GM12878 (cell line): ENCODE measurements at regions not wholly inside any gene's neighbourhood (a gene's known extent, or its start where the extent isn't known, plus 50 kb on each side); places are given as distances from the start of the nearest gene placed in this dataset.

ENCODE experiments used
- ATAC-seq: fragments of 200-7000 bp; cut with Tn5 transposase; 3 replicates; pipeline ENCODE4 v1.9.1; 2020; ENCODE audit warnings: mild to moderate bottlenecking, moderate library complexity
- BruUV-seq: library from RNA; stranded (reverse); fragments of 400-500 nt; replicated peaks from 2 replicates; lab custom pipeline; 2021; lab: Mats Ljungman, UMichigan
- CTCF ChIA-PET: fragments of 300-600 bp; sonication (Branson Sonifier 250); formaldehyde crosslinking; extraction: SDS; loops from one replicate; lab custom pipeline; 2021; ENCODE audit warnings: inconsistent platforms; lab: Yijun Ruan, JAX
- POLR2A ChIA-PET: fragments of 350-600 bp; formaldehyde crosslinking; extraction: SDS; loops from one replicate; lab custom pipeline; 2021; ENCODE audit warnings: inconsistent platforms; lab: Charles Lee
- RAD21 ChIA-PET: fragments of 300-600 bp; sonication (Branson Sonifier 250); formaldehyde crosslinking; loops from one replicate; lab custom pipeline; 2023; ENCODE audit warnings: antibody characterized with exemption; ENCODE audit not compliant: unreplicated experiment; lab: Charles Lee
- SMC1A ChIA-PET: fragments of 300-600 bp; sonication (Branson Sonifier 250); formaldehyde crosslinking; loops from one replicate; lab custom pipeline; 2023; ENCODE audit not compliant: unreplicated experiment, uncharacterized antibody; lab: Charles Lee
- DNase-seq: peaks from one replicate; pipeline ENCODE4 v3.0.0-alpha.2; 2011; ENCODE audit warnings: low read depth, low spot score
- FAIRE-seq: peaks from 3 replicates; lab custom pipeline; 2011; peaks lifted over from hg19 to GRCh38; lab: Jason Lieb, UNC
- H2AFZ ChIP-seq: 2 replicates; pipeline ENCODE4 v1.6.0; 2011; ENCODE audit warnings: low read depth, low read length, control low read depth; ENCODE audit not compliant: control insufficient read depth
- H3K27ac ChIP-seq: 2 replicates; pipeline ENCODE4 v1.5.1; 2011; ENCODE audit warnings: control low read depth; ENCODE audit not compliant: control insufficient read depth, insufficient read depth
- H3K27me3 ChIP-seq, 2 experiments: replicated peaks in 1 of 2; 2 replicates each; pipeline versions ENCODE4 v1.6.0 to v1.6.1; 2011; ENCODE audit warnings: low read length in 1 of 2; ENCODE audit not compliant: control insufficient read depth in 2 of 2, insufficient read depth in 2 of 2
- H3K36me3 ChIP-seq, 2 experiments: 2 replicates each; pipeline ENCODE4 v1.5.1; 2011; ENCODE audit warnings: low read length in 1 of 2; ENCODE audit not compliant: control insufficient read depth in 2 of 2, insufficient read depth in 2 of 2
- H3K4me1 ChIP-seq: 2 replicates; pipeline ENCODE4 v1.6.1; 2011; ENCODE audit warnings: mild to moderate bottlenecking, low read length, moderate library complexity, mixed read lengths; ENCODE audit not compliant: control insufficient read depth, insufficient read depth
- H3K4me2 ChIP-seq: 2 replicates; pipeline ENCODE4 v1.6.0; 2011; ENCODE audit warnings: control low read depth; ENCODE audit not compliant: control insufficient read depth, insufficient read depth
- H3K4me3 ChIP-seq: fragments of 200-600 bp; sonication (generic); 2 replicates; pipeline ENCODE4 v1.5.1; 2016
- H3K79me2 ChIP-seq: 2 replicates; pipeline ENCODE4 v1.6.0; 2011; ENCODE audit warnings: low read length; ENCODE audit not compliant: control insufficient read depth, insufficient read depth
- H3K9ac ChIP-seq: 2 replicates; pipeline ENCODE4 v1.8.0; 2011; ENCODE audit warnings: low read length, control low read depth, mixed read lengths; ENCODE audit not compliant: control insufficient read depth, insufficient read depth
- H3K9me3 ChIP-seq: replicated peaks from 3 replicates; pipeline ENCODE4 v1.5.1; 2011; ENCODE audit warnings: mild to moderate bottlenecking, low read length; ENCODE audit not compliant: control insufficient read depth, insufficient read depth
- H4K20me1 ChIP-seq: 2 replicates; pipeline ENCODE4 v1.6.0; 2011; ENCODE audit not compliant: control insufficient read depth, insufficient read depth
- CBX5 ChIP-seq: sonication (generic); IDR thresholded peaks from 2 replicates; pipeline ENCODE4 v1.6.1; 2016; ENCODE audit warnings: low read depth, moderate library complexity, mild to moderate bottlenecking, inconsistent platforms
- ESRRA ChIP-seq: IDR thresholded peaks from 2 replicates; pipeline ENCODE4 v1.6.1; 2012; ENCODE audit warnings: mild to moderate bottlenecking, low read length, improper control_type of control experiment
- GABPA ChIP-seq: IDR thresholded peaks from 2 replicates; pipeline ENCODE4 v1.6.1; 2014; ENCODE audit warnings: antibody characterized with exemption, low read depth, mild to moderate bottlenecking, inconsistent platforms
- KDM1A ChIP-seq: fragments of 200-600 bp; sonication (generic); IDR thresholded peaks from 2 replicates; pipeline ENCODE4 v1.6.1; 2016; ENCODE audit warnings: borderline replicate concordance
- NBN ChIP-seq: fragments of 450-650 bp; IDR thresholded peaks from 2 replicates; pipeline ENCODE4 v1.6.1; 2016
- NRF1 ChIP-seq: conservative IDR thresholded peaks from 2 replicates; pipeline ENCODE4 v1.6.1; 2011; ENCODE audit warnings: mild to moderate bottlenecking, low read depth, low read length, improper control_type of control experiment
- SREBF1 ChIP-seq: IDR thresholded peaks from 2 replicates; pipeline ENCODE4 v1.6.1; 2012; ENCODE audit warnings: mild to moderate bottlenecking, low read length
- SREBF2 ChIP-seq: IDR thresholded peaks from 2 replicates; pipeline ENCODE4 v1.6.1; 2012; ENCODE audit warnings: mild to moderate bottlenecking, low read length
- STAT3 ChIP-seq: IDR thresholded peaks from 2 replicates; pipeline ENCODE4 v1.6.1; 2011; ENCODE audit warnings: low read depth, low read length, improper control_type of control experiment
- WGBS: methylation state at CpG from one replicate; pipeline ENCODE4 v1.1.6; 2016; ENCODE audit warnings: low lambda C conversion rate; ENCODE audit not compliant: insufficient replicate concordance, insufficient coverage; ENCODE audit errors: missing lambda C conversion rate; 5-methylcytosine and 5-hydroxymethylcytosine counted together
- in situ Hi-C: fragments of 300-500 bp; cut with MboI; formaldehyde crosslinking; loops from 9 replicates; pipeline ENCODE4 v1.14.3; 2018; ENCODE audit warnings: mixed read lengths
- intact Hi-C: fragments of 100-400 bp; cut with micrococcal nuclease; formaldehyde crosslinking; loops from one replicate; pipeline ENCODE4 v1.14.2; 2022; ENCODE audit not compliant: unreplicated experiment
- TF ChIP-seq, protein P1 (sequence below): IDR thresholded peaks from 2 replicates; pipeline ENCODE4 v1.6.1; 2012; ENCODE audit warnings: mild to moderate bottlenecking, low read depth, low read length
- TF ChIP-seq, protein P2 (sequence below): fragments of 450-650 bp; IDR thresholded peaks from 2 replicates; pipeline ENCODE4 v1.6.1; 2017; ENCODE audit warnings: mild to moderate bottlenecking, moderate library complexity

DNA sequence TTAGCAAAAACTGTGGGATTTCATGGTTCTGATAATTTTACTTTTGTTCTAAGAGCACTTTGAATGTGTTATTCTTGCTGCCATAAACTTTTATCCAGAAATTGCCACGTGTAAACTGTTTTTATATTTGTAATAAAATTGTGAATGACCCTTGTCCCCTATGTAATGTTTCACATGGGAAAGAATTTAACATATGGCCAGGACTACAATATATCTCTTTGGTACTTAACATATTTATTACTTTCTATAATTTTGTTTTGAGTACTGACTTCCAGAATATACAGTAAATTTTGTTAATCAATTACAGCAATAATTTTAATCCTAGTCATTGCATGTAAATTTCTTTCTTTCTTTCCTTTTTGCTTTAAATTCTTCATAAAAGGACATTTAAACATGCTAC lies 735.0 kb upstream of the PHF14 start:
- DNase-seq (no peak), FAIRE-seq (no peak), ATAC-seq (no peak)
- Histone ChIP-seq H3K4me3 (no peak overlapping the region), H3K36me3 (no peaks in the 10 kb centered on the region), H4K20me1 (no peaks in the 10 kb centered on the region), H3K9me3 (no peaks in the 10 kb centered on the region), H3K4me2 (no peak overlapping the region), H3K27ac (no peak overlapping the region), H3K9ac (no peak overlapping the region), H3K4me1 (no peaks in the 10 kb centered on the region), H2AFZ (no peak overlapping the region), H3K79me2 (no peaks in the 10 kb centered on the region), H3K27me3 (no peaks in the 10 kb centered on the region)
- ChIA-PET SMC1A (no interaction called here), POLR2A (no interaction called here), CTCF (no interaction called here), RAD21 (no interaction called here)
- no peak for TF ChIP-seq NRF1
- TF ChIP-seq, protein P1, sequence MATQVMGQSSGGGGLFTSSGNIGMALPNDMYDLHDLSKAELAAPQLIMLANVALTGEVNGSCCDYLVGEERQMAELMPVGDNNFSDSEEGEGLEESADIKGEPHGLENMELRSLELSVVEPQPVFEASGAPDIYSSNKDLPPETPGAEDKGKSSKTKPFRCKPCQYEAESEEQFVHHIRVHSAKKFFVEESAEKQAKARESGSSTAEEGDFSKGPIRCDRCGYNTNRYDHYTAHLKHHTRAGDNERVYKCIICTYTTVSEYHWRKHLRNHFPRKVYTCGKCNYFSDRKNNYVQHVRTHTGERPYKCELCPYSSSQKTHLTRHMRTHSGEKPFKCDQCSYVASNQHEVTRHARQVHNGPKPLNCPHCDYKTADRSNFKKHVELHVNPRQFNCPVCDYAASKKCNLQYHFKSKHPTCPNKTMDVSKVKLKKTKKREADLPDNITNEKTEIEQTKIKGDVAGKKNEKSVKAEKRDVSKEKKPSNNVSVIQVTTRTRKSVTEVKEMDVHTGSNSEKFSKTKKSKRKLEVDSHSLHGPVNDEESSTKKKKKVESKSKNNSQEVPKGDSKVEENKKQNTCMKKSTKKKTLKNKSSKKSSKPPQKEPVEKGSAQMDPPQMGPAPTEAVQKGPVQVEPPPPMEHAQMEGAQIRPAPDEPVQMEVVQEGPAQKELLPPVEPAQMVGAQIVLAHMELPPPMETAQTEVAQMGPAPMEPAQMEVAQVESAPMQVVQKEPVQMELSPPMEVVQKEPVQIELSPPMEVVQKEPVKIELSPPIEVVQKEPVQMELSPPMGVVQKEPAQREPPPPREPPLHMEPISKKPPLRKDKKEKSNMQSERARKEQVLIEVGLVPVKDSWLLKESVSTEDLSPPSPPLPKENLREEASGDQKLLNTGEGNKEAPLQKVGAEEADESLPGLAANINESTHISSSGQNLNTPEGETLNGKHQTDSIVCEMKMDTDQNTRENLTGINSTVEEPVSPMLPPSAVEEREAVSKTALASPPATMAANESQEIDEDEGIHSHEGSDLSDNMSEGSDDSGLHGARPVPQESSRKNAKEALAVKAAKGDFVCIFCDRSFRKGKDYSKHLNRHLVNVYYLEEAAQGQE: no peak
- no peak for TF ChIP-seq ESRRA
- no peak for TF ChIP-seq GABPA
- TF ChIP-seq SREBF2: no peak
- TF ChIP-seq, protein P2, sequence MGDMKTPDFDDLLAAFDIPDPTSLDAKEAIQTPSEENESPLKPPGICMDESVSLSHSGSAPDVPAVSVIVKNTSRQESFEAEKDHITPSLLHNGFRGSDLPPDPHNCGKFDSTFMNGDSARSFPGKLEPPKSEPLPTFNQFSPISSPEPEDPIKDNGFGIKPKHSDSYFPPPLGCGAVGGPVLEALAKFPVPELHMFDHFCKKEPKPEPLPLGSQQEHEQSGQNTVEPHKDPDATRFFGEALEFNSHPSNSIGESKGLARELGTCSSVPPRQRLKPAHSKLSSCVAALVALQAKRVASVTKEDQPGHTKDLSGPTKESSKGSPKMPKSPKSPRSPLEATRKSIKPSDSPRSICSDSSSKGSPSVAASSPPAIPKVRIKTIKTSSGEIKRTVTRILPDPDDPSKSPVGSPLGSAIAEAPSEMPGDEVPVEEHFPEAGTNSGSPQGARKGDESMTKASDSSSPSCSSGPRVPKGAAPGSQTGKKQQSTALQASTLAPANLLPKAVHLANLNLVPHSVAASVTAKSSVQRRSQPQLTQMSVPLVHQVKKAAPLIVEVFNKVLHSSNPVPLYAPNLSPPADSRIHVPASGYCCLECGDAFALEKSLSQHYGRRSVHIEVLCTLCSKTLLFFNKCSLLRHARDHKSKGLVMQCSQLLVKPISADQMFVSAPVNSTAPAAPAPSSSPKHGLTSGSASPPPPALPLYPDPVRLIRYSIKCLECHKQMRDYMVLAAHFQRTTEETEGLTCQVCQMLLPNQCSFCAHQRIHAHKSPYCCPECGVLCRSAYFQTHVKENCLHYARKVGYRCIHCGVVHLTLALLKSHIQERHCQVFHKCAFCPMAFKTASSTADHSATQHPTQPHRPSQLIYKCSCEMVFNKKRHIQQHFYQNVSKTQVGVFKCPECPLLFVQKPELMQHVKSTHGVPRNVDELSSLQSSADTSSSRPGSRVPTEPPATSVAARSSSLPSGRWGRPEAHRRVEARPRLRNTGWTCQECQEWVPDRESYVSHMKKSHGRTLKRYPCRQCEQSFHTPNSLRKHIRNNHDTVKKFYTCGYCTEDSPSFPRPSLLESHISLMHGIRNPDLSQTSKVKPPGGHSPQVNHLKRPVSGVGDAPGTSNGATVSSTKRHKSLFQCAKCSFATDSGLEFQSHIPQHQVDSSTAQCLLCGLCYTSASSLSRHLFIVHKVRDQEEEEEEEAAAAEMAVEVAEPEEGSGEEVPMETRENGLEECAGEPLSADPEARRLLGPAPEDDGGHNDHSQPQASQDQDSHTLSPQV: no peak
- no peak for TF ChIP-seq NBN
- no peak for TF ChIP-seq SREBF1
- no peak for TF ChIP-seq CBX5
- no peak for TF ChIP-seq KDM1A
- TF ChIP-seq STAT3: no peak
- BruUV-seq: no TSS peak
- 0% methylated on average over 1 of the region's 1 CpG for WGBS
- in situ Hi-C loops: no loop called here
- intact Hi-C loops: no loop called here
